Activated gamma-delta T cell treated with anti-CD3 and anti-CD28 coated beads, Interleukin-2, amount 50 U/mL, for 16 hours (primary cell): ENCODE measurements at regions not wholly inside any gene's neighbourhood (a gene's known extent, or its start where the extent isn't known, plus 50 kb on each side); places are given as distances from the start of the nearest gene placed in this dataset.

Experiments used
- DNase-seq: peaks from one replicate; pipeline ENCODE4 v3.0.0-alpha.2; 2020; ENCODE audit warnings: low read depth

DNA sequence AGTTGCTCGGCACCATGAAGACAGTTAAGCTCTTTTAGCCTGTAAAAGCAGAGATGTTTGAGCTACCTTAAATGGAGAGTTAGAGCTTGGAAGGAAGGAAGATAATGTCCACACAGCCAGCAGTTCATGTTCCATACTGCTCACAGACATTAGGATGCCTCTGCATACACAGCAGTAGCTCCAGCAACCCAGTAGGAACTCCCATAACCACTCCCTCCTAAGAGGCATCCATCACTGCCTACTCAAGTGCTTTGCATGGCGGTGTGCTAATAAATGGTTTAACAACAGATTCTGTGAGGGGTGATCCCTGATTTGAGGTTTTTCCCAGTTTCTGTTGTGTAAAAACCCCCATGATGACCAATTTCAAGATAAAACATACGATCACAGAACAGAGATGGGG, 286.4 kb downstream of the HACE1 start:
- DNase-seq, result no peak

- DNase-seq, result no peak
Measured at GRCh38 chr6:104572901-104573300, 286.8 kb downstream of the HACE1 start.

DNA sequence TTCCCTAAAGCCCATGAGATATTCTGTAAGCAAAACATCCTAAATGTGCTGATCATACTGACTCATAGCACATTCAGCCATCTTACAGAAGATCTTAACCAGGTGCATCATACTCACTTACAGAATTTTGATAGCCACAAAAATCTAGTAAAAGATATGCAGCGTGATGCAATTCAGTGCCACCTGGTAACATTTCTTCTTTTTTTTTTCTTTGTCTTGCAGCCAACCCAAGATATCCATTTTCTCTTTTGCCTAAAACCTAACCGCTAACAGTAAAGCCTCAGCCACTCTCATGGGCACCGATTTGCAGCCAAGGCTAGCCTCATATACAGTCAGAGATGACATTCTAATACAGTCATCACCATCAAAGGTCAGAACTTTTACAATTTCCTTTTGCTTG, 293.3 kb downstream of the HACE1 start:
- DNase-seq, result no peak

- no peak for DNase-seq
Measured at GRCh38 chr6:104563306-104563705, 296.4 kb downstream of the HACE1 start.

GRCh38 chr6:104559435-104560202, 300.1 kb downstream of the HACE1 start:
- DNase-seq, result no peak

GRCh38 chr6:104558746-104559145, 301.0 kb downstream of the HACE1 start:
- no peak for DNase-seq

GRCh38 chr6:104548297-104548696, 311.4 kb downstream of the HACE1 start:
- no peak for DNase-seq

GRCh38 chr6:104541411-104541810, 318.3 kb downstream of the HACE1 start:
- no peak for DNase-seq

- DNase-seq, result no peak
Measured at GRCh38 chr6:104540743-104541142, 319.0 kb downstream of the HACE1 start.

DNA sequence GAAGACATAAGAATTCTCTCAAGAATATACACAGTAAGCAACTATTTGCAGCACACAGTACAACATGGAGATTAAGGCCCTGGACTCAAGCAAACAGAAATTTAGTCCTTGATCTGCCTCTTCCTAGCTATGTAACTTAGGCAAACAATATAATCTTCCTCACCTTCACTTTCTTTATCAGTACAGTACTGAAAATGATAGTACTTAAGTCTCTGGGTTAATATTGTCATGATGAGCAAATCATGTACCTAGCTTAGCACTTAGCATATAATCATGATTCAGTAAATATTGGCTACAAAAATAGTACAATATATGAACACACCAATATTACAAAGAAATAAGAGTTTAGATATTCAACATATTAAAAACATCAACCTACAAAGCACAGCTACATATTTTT, 320.5 kb downstream of the HACE1 start:
- no peak for DNase-seq

GRCh38 chr6:104537872-104538271, 321.8 kb downstream of the HACE1 start:
- no peak for DNase-seq

DNA sequence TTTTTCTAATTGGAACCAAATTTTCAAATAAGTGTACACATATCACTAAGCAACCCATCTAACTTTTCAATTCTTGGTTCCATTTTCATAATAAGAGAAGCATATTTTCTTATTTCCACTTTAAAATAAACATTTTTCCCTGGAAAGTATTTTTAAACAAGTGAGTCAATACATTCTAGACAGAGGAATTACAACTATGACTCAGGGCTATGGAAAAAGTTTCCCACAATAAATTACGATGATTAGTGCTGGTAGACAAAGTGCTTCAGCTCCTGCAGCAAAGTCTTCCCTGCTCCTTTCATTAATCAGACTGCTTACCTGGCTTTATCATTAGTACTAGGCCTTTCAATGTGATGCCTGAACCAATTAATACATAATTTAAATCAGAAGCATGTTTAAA, 322.5 kb downstream of the HACE1 start:
- DNase-seq, result no peak

DNA sequence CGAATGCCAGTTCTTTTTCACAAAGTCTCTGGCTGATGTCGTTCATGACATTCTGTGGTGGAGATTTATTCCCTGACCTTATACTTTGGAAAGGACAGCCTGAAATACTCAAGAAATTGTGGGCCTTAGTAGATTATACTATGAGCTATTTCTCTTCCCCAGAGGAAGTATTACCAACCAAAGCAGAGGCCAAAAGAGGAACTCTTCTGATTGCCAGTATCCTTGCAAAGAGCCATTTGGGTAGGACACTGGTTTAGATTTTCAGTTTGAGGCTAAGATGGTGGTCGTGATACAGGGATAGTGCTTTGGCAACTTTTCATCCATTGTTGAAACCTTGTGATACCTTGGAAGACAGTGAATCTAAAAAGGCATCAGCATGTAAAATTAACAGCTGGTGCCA, 327.3 kb downstream of the HACE1 start:
- DNase-seq, result no peak

DNA sequence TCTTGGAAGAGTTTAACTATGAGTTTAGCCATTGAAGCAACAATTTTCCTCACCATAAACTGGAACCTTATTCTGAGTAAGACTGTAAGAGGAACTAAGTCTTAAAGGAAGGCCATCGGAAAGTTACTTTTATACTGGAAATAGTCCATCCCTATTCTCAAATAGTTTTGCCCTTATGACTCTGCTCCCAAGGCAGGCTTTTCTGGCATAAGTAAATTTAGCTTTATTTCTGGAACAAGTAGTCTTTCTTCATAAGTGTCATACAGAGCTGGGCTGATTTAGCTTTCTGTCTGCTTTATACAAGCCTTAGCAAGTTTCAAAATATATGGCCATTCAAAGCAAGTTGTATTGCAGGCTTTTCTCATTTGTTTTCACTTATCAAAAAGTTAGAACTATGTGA, 328.1 kb downstream of the HACE1 start:
- no peak for DNase-seq

DNA sequence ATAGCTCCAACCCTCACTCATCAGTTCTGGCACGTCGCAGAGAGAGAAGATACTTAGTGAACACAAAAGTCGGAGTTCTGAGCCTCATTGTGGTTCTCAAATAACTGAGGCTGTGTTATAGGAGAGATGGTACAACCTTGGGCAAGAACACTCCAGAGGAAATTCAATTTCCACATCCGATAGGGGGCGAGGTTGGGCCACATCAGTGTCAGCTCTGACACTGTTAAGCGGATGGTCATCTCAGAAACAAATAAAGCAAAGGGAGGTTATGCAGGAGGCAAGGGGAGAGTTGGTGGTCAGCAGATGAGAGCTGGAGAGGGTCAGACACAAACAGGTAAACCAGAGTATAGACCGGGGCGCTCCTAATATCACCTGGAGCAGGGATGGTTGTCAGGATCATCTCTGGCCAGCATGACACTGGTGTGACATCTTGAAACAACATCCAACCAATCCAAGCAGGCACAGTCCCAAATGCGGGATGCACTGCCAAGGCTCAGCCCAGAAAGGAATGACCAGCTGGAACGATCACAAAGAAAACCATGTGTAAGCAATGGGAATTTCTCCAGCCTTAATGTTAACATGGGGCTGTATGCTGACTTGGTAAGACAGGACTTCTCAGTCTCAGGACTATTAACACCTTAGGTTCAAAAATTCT, 331.8 kb downstream of the HACE1 start:
- no peak for DNase-seq

GRCh38 chr6:104527311-104527710, 332.4 kb downstream of the HACE1 start:
- DNase-seq, result no peak

GRCh38 chr6:104526376-104526775, 333.3 kb downstream of the HACE1 start:
- no peak for DNase-seq

- DNase-seq, result peak; percentile 15
Measured at GRCh38 chr6:104525677-104526322, 333.9 kb downstream of the HACE1 start.

GRCh38 chr6:104522533-104522932, 337.2 kb downstream of the HACE1 start:
- no peak for DNase-seq

GRCh38 chr6:104521176-104521575, 338.5 kb downstream of the HACE1 start:
- DNase-seq, result no peak

- DNase-seq, result no peak
Measured at GRCh38 chr6:104519566-104519965, 340.2 kb downstream of the HACE1 start.

DNA sequence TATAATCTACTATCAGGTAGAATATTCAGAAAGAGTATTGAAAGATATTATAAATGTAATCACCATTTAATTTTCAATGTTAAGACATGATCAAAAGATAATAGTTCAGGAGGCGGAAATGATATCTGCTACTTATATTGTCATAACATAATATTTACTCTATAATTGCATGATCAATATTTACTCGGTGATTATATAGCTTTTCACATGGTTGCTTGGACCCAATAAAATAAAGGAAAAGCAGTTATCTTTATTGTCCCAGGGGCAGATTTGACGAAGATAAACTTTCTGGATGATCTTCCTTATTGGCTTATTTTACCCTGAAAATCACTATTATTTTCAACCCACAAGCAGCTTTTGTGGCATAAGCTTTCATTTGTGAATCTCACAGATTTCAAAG, 350.4 kb downstream of the HACE1 start:
- DNase-seq, result no peak

DNA sequence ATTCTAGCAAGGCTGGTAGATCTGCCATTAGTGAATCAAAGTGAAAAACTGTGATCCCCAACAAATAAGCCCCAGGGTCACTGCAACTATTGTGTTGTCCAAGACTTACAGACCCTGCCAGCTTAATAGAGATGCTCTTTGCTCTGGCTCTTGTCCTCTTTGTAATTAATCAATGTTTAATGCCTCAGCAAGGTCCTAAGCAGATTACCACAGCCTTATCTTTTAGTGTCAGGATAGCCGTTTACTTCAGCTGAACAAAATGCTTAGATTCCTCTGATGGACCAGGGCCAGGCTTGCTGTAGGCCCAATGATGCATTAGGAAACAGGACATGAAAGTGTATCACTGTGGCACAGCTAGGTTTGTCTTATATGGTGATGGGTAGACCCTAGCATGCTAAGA, 353.3 kb downstream of the HACE1 start:
- DNase-seq, result no peak
